GM19455 (cell line): ENCODE measurements at regions not wholly inside any gene's neighbourhood (a gene's known extent, or its start where the extent isn't known, plus 50 kb on each side); places are given as distances from the start of the nearest gene placed in this dataset.

Experiments used
- ATAC-seq: cut with Tn5 transposase; IDR thresholded peaks from one replicate; pipeline ENCODE4 v1.9.1; 2021; ENCODE audit not compliant: unreplicated experiment

GRCh38 chr12:127257366-127257935, 1009.5 kb upstream of the TMEM132C start:
- no peak for ATAC-seq

GRCh38 chr12:127260531-127260930, 1006.4 kb upstream of the TMEM132C start:
- ATAC-seq: no peak

GRCh38 chr12:127260999-127261398, 1006.0 kb upstream of the TMEM132C start:
- ATAC-seq: no peak

- no peak for ATAC-seq
Observed at GRCh38 chr12:127262615-127263014, 1004.4 kb upstream of the TMEM132C start.

GRCh38 chr12:127263621-127264020, 1003.3 kb upstream of the TMEM132C start:
- no peak for ATAC-seq

GRCh38 chr12:127267128-127267527, 999.8 kb upstream of the TMEM132C start:
- ATAC-seq: no peak

- ATAC-seq: no peak
Observed at GRCh38 chr12:127268213-127268612, 998.8 kb upstream of the TMEM132C start.

GRCh38 chr12:127268706-127269425, 998.1 kb upstream of the TMEM132C start:
- no peak for ATAC-seq

GRCh38 chr12:127270193-127270592, 996.8 kb upstream of the TMEM132C start:
- no peak for ATAC-seq

GRCh38 chr12:127271776-127272175, 995.2 kb upstream of the TMEM132C start:
- ATAC-seq: no peak

- ATAC-seq: no peak
Observed at GRCh38 chr12:127272864-127273263, 994.1 kb upstream of the TMEM132C start.

GRCh38 chr12:127273626-127274025, 993.3 kb upstream of the TMEM132C start:
- no peak for ATAC-seq

GRCh38 chr12:127275416-127275815, 991.6 kb upstream of the TMEM132C start:
- no peak for ATAC-seq

GRCh38 chr12:127277882-127278281, 989.1 kb upstream of the TMEM132C start:
- ATAC-seq: no peak

- no peak for ATAC-seq
Observed at GRCh38 chr12:127278351-127278750, 988.6 kb upstream of the TMEM132C start.

- no peak for ATAC-seq
Observed at GRCh38 chr12:127280393-127281275, 986.3 kb upstream of the TMEM132C start.

- ATAC-seq: no peak
Observed at GRCh38 chr12:127282786-127283565, 984.0 kb upstream of the TMEM132C start.

- no peak for ATAC-seq
Observed at GRCh38 chr12:127284021-127284420, 982.9 kb upstream of the TMEM132C start.

GRCh38 chr12:127284870-127285431, 982.0 kb upstream of the TMEM132C start:
- no peak for ATAC-seq

- no peak for ATAC-seq
Observed at GRCh38 chr12:127286281-127286680, 980.7 kb upstream of the TMEM132C start.

- ATAC-seq: no peak
Observed at GRCh38 chr12:127287256-127287655, 979.7 kb upstream of the TMEM132C start.
